GM12872 (cell line): ENCODE measurements at regions not wholly inside any gene's neighbourhood (a gene's known extent, or its start where the extent isn't known, plus 50 kb on each side); places are given as distances from the start of the nearest gene placed in this dataset.

Source experiments
- TF ChIP-seq, protein P1 (sequence below): IDR thresholded peaks from 3 replicates; pipeline ENCODE4 v1.5.1; 2011; ENCODE audit warnings: low read depth, mild to moderate bottlenecking, low read length, moderate library complexity; ENCODE audit not compliant: insufficient read depth

DNA sequence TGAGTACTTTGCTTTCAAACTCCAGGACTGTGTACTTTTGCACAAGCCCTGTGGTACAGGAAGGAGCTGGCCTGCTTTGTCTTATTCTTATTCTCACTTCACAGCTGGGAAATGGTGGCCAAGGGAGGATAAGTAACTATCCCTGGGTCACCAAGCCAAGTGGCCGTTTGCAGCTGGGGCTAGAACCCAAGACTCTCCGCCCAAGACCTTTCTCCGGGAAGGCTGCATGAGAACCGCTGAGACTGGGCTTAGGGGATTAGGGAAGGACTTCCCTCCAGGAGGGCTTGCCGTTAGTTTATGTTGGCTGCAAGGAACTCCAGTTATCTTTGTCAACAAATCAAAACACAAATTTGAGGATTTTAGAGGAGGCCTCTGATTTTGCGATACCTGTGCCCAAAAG lies 109.5 kb upstream of the ADRA1D start:
- TF ChIP-seq, protein P1, sequence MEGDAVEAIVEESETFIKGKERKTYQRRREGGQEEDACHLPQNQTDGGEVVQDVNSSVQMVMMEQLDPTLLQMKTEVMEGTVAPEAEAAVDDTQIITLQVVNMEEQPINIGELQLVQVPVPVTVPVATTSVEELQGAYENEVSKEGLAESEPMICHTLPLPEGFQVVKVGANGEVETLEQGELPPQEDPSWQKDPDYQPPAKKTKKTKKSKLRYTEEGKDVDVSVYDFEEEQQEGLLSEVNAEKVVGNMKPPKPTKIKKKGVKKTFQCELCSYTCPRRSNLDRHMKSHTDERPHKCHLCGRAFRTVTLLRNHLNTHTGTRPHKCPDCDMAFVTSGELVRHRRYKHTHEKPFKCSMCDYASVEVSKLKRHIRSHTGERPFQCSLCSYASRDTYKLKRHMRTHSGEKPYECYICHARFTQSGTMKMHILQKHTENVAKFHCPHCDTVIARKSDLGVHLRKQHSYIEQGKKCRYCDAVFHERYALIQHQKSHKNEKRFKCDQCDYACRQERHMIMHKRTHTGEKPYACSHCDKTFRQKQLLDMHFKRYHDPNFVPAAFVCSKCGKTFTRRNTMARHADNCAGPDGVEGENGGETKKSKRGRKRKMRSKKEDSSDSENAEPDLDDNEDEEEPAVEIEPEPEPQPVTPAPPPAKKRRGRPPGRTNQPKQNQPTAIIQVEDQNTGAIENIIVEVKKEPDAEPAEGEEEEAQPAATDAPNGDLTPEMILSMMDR, result no peak

GRCh38 chr20:4352348-4352747 lies 103.3 kb upstream of the ADRA1D start:
- TF ChIP-seq, protein P1, result no peak

DNA sequence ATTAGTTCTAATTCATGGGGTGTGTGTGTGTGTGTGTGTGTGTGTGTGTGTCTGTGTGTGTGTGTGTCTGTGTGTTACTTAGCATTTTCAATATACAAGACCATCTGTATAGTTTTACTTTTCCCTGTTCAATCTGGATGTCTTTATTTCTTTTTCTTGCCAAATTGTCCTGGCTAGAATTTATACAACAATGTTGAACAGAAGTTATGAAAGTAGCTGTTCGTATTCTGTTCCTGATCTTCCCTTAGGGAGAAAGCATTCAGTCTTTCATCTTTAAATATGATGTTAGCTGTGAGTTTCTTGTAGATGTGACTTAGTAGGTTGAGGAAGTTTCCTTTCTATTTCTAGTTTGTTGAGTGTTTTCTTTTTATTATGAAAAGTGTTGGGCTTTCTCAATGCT lies 101.0 kb upstream of the ADRA1D start:
- TF ChIP-seq, protein P1, result no peak

GRCh38 chr20:4344670-4345069 lies 95.6 kb upstream of the ADRA1D start:
- TF ChIP-seq, protein P1, result no peak

DNA sequence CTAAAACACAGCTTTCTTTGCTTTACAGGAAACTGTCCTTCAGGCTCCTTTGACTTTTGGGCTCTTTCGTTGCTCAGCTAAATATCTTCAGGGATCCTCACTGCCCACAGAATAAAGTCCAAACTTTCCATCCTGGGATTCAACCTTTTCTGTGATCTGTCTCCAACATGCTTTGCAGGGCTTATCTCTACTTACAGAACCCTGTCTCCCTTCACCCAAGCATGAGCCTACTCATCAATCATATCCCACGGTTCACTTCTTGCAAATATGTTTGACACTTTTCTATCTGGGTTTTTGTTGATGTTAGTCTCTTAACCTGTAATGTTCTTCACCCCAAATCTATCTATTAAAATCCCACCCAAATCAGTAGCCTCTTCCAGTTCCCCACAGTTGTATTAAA lies 93.5 kb upstream of the ADRA1D start:
- TF ChIP-seq, protein P1, result no peak

DNA sequence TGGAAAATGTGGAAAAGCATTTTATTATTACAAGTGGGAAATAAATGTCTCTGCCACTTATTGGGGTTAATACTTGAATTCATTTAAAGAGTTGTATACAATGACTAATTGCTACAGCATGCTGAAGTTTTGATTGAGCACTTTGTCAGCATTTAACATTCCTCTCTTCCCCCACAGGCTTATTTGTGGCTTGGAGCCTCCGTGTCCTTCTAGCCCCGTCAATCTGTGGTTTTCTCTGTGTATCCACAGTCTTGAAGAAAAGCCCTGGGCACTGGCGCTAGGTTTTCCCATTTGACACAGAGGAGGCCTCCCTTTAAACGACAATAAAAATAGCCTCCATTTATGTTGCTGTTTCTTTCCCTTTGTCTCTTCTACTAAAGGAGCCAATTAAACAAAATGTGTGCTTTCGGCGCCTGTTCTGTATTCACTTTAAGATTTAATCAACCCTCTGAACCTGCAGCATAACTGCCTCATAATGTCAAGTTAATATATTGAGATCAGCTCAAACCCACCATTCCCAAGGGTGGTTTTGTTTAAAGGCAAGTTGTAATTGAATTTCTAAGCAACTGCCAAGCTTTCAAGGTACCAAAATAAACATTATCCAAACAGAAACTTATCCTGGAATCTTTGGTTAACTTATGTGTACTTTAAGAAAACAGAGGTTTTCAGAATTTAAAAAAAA lies 92.9 kb upstream of the ADRA1D start:
- TF ChIP-seq, protein P1, result no peak

GRCh38 chr20:4335722-4336121 lies 86.6 kb upstream of the ADRA1D start:
- TF ChIP-seq, protein P1, result no peak
